ENCODE measurements at regions not wholly inside any gene's neighbourhood (a gene's known extent, or its start where the extent isn't known, plus 50 kb on each side); places are given as distances from the start of the nearest gene placed in this dataset.

DNA sequence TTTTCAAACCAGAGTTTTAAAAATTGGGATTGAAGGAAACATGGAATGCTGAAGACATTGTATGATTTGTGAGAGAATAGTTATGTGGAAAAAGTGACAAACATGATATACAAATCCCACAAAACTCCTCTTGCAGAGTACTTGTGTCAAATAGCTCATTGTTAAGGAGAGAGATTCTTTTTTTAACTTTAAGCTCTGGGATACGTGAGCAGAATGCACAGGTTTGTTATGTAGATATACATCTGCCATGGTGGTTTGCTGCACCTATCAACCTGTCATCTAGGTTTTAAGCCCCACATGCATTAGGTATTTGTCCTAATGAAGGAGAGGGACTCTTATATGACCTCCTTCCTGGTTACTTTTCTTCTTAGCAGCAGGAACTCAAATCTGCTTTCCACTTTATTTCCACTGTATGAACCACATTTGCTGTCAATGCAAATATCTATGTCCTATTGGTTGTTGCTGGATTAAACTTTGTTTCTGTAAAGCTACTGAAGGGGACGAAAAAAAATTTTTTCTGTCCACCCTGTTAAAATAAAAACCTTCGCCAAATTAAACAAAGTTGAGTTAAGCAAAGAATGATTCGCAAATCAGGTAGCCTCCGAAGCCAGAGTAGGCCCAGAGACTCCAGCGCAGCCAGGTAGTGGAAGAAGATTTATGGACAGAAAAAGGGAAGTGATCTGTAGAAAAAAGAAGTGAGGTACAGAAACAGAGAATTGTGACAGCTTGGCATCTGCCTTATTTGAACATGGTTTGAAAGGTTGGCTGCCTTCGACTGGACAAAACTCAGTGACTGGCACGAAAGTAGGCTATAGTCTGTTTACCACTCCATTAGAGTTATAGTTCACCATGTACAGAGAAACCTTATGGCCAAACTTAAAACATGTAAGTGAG is 430.1 kb upstream of the CHST9 start:
- Mint-ChIP-seq H3K9me3 (peaks cover 0 to 8% of the 10 kb centered on the region in 2 donors), H3K4me3 (no peak overlapping the region), H3K4me1 (ENCODE audit: low read depth in 2 of 2) (no peaks in the 10 kb centered on the region), H3K27ac (no peak overlapping the region), H3K27me3 (no peaks in the 10 kb centered on the region), H3K36me3 (ENCODE audit: insufficient read depth) (no peaks in the 10 kb centered on the region)
- ATAC-seq (replicated peaks) (no peak), DNase-seq (no peak)

DNA sequence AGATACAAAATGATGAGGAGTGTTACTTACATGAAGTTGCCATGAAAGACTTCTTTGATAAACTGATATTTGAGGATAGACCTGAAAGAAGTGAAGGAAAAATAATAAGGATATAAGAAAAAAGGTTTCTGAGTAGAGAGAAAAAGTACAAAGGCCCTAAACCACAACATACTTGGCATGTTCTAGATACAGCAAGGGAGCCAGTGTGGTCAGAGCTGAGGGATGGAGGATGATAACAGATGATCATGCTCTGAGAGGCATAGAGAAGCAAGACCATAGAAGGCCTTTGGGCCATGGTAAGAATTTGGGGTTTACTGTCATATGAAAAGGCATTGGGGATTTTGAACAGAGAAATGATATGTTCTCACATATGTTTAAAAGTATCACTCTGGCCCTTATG is 424.1 kb upstream of the CHST9 start:
- Mint-ChIP-seq H3K36me3 (ENCODE audit: insufficient read depth) (no peaks in the 10 kb centered on the region), H3K27ac (no peak overlapping the region), H3K4me1 (ENCODE audit: low read depth in 2 of 2) (no peaks in the 10 kb centered on the region), H3K4me3 (no peak overlapping the region), H3K9me3 (no peaks in the 10 kb centered on the region), H3K27me3 (no peaks in the 10 kb centered on the region)
- ATAC-seq (replicated peaks) (no peak), DNase-seq (no peak)

DNA sequence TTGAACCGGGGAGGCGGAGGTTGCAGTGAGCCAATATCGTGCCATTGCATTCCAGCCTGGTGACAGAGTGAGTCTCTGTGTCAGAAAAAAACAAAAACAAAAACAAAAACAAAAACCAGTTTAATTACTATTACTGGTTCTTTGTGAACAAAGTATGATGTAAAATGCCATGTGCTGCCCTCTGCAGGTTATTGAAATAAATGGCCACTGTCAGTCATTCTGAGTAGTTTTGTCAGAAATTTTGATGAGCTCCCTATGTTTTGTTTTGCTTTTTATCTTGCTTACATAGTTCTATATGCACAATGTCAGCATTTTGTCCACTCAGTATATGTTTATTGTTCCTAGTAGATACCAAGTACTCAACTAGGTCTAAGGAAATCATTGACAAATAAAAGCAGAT is 423.6 kb upstream of the CHST9 start:
- Mint-ChIP-seq H3K4me3 (no peak overlapping the region), H3K36me3 (ENCODE audit: insufficient read depth) (no peaks in the 10 kb centered on the region), H3K27me3 (no peaks in the 10 kb centered on the region), H3K4me1 (ENCODE audit: low read depth in 2 of 2) (no peaks in the 10 kb centered on the region), H3K27ac (no peak overlapping the region), H3K9me3 (no peaks in the 10 kb centered on the region)
- DNase-seq (no peak), ATAC-seq (replicated peaks) (no peak)

DNA sequence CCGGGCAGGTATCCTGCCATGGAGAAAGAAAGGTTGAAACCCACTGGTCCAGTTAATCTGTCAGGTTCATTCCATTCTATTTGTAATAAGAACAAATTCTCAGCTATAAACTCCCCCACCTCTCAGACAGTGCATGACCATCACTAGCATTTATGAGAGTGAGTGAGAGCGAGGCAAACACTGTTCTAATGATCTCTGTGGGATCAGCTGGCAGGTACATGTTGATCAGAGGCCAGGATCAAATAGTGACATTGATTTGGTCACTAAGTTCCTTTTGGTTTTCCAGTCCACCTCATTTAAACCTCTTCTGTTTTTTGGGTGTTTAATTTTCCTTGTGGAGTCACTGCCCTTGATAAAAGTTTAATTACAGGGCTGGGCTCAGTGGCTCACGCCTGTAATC is 423.1 kb upstream of the CHST9 start:
- Mint-ChIP-seq H3K9me3 (no peaks in the 10 kb centered on the region), H3K27me3 (no peaks in the 10 kb centered on the region), H3K27ac (no peak overlapping the region), H3K4me1 (ENCODE audit: low read depth in 2 of 2) (no peaks in the 10 kb centered on the region), H3K4me3 (no peak overlapping the region), H3K36me3 (ENCODE audit: insufficient read depth) (no peaks in the 10 kb centered on the region)
- DNase-seq (no peak), ATAC-seq (replicated peaks) (no peak)

DNA sequence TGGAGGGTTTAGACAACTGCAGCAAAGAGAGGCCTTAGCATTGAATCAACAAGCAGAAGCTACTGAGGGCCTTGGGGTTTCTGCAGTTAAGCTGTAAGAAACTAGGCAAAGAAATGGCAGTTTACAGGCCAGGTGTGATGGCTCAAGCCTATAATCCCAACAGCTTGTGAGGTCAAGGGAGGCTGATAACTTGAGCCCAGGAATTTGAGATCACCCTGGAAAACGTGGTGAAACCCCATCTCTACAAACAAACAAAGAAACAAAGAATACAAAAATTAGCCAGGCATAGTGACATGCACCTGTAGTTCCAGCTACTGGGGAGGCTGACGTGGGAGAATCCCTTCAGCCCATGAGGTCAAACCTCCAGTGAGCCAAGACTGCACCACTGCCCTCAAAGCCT is 421.6 kb upstream of the CHST9 start:
- no peak for DNase-seq
- H3K9me3 Mint-ChIP-seq = no peaks in the 10 kb centered on the region
- H3K36me3 Mint-ChIP-seq (ENCODE audit: insufficient read depth) = no peaks in the 10 kb centered on the region
- H3K4me3 Mint-ChIP-seq = no peak overlapping the region
- no peaks in the 10 kb centered on the region for H3K27me3 Mint-ChIP-seq
- no peak overlapping the region for H3K27ac Mint-ChIP-seq
- no peaks in the 10 kb centered on the region for H3K4me1 Mint-ChIP-seq (ENCODE audit: low read depth in 2 of 2)
- ATAC-seq (replicated peaks) = no peak

DNA sequence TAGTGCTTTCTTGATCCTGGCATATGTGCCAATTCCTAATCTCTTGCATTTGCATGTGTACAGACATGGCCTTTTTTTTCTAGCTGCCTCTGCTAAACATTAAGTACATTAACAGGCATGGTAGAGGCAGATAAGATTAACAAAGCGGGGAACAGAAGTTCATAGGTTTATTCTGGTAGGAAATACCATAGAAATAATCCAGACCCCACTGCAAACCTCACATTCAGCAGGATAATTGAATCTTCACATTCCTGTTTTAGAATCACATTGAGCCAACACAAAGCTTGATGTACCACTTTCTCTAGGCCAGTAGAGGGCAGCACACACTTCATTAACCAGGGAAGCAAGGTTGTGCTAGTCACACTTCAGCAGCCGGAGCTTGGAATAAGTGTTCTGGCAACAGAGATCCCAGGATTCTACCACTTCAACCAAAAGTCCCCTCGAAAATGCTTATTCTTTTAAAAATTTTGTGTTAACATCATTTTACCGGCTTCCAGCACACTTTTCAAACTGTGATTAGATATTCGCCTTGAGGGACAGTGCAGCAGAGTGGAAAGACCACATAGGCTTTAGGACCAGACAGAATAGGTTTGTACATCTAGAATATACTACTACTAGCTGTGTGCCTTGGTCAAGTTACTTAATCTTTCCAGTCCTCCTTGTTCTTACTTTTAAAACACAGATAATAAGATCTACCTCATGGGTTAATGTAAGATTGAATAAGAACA is 420.2 kb upstream of the CHST9 start:
- no peak for DNase-seq
- Mint-ChIP-seq H3K27me3 (no peaks in the 10 kb centered on the region), H3K4me3 (no peak overlapping the region), H3K9me3 (no peaks in the 10 kb centered on the region), H3K27ac (no peak overlapping the region), H3K36me3 (ENCODE audit: insufficient read depth) (no peaks in the 10 kb centered on the region), H3K4me1 (ENCODE audit: low read depth in 2 of 2) (no peaks in the 10 kb centered on the region)
- ATAC-seq (replicated peaks) = peak; percentile 43

DNA sequence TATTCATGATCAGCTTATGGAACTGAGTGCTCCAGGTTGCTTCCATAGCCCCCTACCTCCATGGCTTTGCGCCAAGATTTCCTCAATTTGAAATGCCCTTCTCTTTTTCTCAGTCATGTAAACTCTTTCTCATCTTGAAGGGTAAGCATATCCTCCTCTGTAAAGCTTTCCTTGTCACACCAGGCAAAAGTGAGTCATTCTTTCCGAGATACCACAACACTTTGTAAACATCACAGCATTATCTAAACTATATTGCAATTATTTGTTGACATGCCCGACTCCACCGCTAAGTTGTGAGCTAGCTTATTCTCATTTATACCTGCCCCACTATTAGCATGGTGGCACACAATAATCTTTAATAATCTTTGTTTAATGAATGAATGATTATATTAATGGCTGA is 419.5 kb upstream of the CHST9 start:
- Mint-ChIP-seq H3K27me3 (no peaks in the 10 kb centered on the region), H3K4me3 (no peak overlapping the region), H3K36me3 (ENCODE audit: insufficient read depth) (no peaks in the 10 kb centered on the region), H3K27ac (no peak overlapping the region), H3K9me3 (no peaks in the 10 kb centered on the region), H3K4me1 (ENCODE audit: low read depth in 2 of 2) (no peaks in the 10 kb centered on the region)
- DNase-seq = no peak
- no peak for ATAC-seq (replicated peaks)

DNA sequence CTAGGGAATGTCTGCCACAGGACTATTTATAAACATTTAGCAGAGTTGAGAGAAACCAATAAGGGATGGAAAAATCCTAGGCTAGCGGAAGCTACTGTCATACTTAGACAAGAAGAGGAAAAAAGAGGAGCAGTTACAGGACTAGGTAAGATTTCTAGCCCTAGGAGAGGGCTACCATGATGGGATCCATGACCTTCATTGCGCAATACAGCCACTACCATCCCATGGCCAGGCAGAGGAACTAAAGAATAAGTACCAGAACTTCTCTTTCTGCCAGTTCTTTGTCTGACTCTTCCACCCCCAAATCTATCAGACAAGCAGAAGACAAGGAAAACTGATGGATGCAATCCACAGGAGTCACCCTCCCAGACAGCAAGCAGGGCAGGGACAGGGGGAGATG is 417.0 kb upstream of the CHST9 start:
- Mint-ChIP-seq H3K4me1 (ENCODE audit: low read depth in 2 of 2) (no peaks in the 10 kb centered on the region), H3K4me3 (no peak overlapping the region), H3K27me3 (no peaks in the 10 kb centered on the region), H3K9me3 (no peaks in the 10 kb centered on the region), H3K27ac (no peak overlapping the region), H3K36me3 (ENCODE audit: insufficient read depth) (no peaks in the 10 kb centered on the region)
- DNase-seq (no peak), ATAC-seq (replicated peaks) (no peak)

DNA sequence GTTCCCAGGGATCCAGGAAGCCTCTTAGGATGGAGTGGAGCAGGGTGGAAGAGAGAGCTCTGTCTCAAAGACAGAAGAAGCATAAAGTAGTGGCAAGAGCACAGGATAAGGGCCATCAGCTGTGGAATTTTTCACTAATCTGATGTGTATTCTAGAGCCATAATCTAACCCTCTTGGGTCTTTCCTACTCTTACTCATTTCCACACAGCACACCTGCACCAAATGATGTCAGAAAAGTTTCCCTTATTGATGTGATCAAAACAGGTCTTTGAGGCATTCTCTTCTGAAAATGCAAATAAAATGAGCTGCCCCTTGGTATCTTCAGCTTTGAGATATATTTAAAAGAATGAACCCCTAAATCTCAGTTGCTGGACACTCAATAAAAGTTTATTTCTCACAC is 415.1 kb upstream of the CHST9 start:
- ATAC-seq (replicated peaks) = no peak
- H3K27me3 Mint-ChIP-seq = no peaks in the 10 kb centered on the region
- no peak for DNase-seq
- H3K4me3 Mint-ChIP-seq = no peak overlapping the region
- no peaks in the 10 kb centered on the region for H3K4me1 Mint-ChIP-seq (ENCODE audit: low read depth in 2 of 2)
- H3K9me3 Mint-ChIP-seq = no peaks in the 10 kb centered on the region
- H3K27ac Mint-ChIP-seq = no peak overlapping the region
- H3K36me3 Mint-ChIP-seq (ENCODE audit: insufficient read depth) = no peaks in the 10 kb centered on the region

DNA sequence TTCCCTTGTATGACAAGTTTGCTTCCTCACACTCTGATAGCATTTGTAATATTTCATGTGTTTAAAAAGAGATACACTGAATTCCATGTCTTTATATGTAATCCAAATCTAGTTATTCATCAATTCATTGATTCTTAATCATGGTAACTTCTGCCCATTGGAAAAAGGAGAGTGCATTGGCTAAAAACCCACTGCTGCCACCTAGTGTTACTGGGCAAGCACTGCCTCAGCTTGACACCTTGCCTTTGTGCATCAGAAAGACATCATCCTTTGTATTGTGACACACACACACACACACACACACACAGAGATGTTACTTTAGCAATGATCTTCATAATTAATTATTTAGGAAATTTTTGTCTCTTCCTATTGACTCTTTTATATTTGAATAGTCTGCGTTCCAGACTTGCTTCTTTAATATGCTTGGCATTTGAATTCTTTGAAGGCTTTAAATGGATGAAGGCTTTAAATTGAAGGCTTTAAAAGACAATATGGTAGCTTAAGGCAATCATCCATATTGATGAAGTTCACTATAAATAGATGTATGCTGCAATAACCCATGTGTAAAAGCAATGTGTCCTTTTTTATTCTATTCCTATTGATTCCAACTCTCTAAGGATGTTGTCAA is 414.2 kb upstream of the CHST9 start:
- Mint-ChIP-seq H3K9me3 (peaks cover 3 to 5% of the 10 kb centered on the region in 2 donors), H3K4me3 (no peak overlapping the region), H3K4me1 (ENCODE audit: low read depth in 2 of 2) (no peaks in the 10 kb centered on the region), H3K36me3 (ENCODE audit: insufficient read depth) (no peaks in the 10 kb centered on the region), H3K27ac (no peak overlapping the region), H3K27me3 (no peaks in the 10 kb centered on the region)
- no peak for DNase-seq
- no peak for ATAC-seq (replicated peaks)

DNA sequence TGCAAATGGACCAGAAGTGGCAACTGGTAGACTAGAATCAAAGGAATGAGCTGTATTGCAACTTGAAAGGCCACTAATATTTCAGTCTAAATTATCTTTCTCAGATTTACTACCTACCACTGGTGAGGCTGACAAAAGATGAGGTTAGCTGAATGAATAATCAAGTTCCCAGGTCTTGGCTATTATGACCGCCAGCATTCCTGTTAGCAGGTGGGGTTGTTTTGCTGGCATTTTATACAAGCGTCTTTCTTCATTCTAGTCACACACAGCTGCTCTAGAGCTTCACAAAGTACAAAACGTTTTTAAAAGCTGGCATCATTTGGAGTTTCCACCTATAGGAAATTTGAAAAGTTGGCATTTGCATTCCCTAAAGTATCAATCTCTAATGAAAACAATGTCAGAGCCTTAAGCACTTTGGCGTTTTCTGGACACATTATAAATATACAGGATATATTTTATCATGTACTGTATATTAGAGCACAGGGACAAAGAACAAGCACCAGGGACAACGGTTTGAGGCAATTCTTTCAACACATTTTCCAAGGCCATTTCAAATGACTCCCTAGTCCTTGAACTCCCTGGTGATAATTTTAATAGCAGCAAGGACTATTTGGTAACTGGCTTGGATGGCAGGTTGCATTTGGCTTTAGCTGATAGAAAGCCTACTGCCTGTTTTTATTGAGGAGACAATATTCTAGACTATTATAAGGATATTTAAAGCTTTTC is 410.2 kb upstream of the CHST9 start:
- no peak for ATAC-seq (replicated peaks)
- no peaks in the 10 kb centered on the region for H3K27me3 Mint-ChIP-seq
- H3K36me3 Mint-ChIP-seq (ENCODE audit: insufficient read depth) = no peaks in the 10 kb centered on the region

DNA sequence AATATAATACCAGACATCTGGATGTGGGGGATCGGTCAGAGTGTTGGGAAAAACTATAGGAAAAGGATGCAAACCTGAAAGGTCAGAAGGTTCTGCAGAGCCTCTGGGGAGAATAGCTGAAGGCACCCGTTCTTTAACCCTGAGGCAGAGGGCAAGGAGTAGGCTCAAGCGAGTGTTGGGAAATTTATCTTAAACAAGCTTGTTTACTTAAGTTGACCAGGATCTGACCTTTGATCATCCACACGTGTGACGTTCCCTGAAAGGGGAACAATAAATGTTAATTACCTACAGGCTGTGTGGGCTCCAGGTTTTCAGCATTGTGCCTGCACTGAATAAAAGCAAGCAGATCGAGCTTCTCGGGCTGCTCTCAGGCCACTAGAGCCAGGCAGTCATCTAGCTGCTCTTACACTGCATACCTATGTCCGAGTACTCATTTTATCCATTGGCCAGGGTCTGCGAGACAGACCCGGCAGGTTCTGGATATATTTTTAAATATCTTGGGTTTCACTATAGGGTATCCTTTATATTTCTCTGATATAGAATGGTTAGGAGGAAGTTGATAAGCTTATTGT is 400.6 kb upstream of the CHST9 start:
- Mint-ChIP-seq H3K27me3 (no peaks in the 10 kb centered on the region), H3K36me3 (ENCODE audit: insufficient read depth) (no peaks in the 10 kb centered on the region), H3K27ac (no peak overlapping the region), H3K9me3 (no peaks in the 10 kb centered on the region), H3K4me1 (ENCODE audit: low read depth in 2 of 2) (no peaks in the 10 kb centered on the region), H3K4me3 (no peak overlapping the region)
- ATAC-seq (replicated peaks) = no peak
- DNase-seq = no peak

More for the DNA sequence above, 410.2 kb upstream of the CHST9 start:
- DNase-seq = no peak
- Mint-ChIP-seq H3K4me3 (no peak overlapping the region), H3K9me3 (peaks cover 6 to 11% of the 10 kb centered on the region in 2 donors), H3K4me1 (ENCODE audit: low read depth in 2 of 2) (no peaks in the 10 kb centered on the region), H3K27ac (no peak overlapping the region)

DNA sequence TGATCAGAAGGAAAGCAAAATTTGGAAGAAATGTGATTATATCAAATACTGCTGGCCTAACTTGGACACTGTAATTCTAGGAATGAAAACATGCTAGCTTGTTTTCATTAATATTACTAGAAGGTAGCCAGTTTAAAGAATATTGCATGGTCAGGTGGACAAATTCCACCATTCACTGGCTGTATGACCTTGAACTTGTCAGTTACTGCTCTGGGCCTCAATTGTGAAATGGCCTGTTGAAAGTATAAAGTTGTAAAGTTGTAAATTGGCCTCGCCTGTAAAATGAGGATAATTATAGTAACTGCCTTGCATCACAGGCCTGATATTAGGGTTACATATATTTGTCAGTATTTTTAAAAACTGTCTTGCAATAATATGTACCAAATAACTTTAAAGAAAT is 398.4 kb upstream of the CHST9 start:
- Mint-ChIP-seq H3K4me1 (ENCODE audit: low read depth in 2 of 2) (no peaks in the 10 kb centered on the region), H3K27ac (no peak overlapping the region), H3K36me3 (ENCODE audit: insufficient read depth) (no peaks in the 10 kb centered on the region), H3K9me3 (no peaks in the 10 kb centered on the region), H3K27me3 (no peaks in the 10 kb centered on the region), H3K4me3 (no peak overlapping the region)
- DNase-seq (no peak), ATAC-seq (replicated peaks) (no peak)

All from effector memory CD8-positive, alpha-beta T cell (primary cell).